ENCODE measurements at regions not wholly inside any gene's neighbourhood (a gene's known extent, or its start where the extent isn't known, plus 50 kb on each side); places are given as distances from the start of the nearest gene placed in this dataset.

GRCh38 chr10:124302951-124303505, 115.7 kb downstream of the OAT start:
- DNase-seq (ENCODE audit: low spot score): no peak

GRCh38 chr10:124301736-124302135, 117.0 kb downstream of the OAT start:
- no peak for DNase-seq (ENCODE audit: low spot score)

GRCh38 chr10:124300735-124301134, 118.0 kb downstream of the OAT start:
- DNase-seq (ENCODE audit: low spot score): no peak

GRCh38 chr10:124300224-124300623, 118.5 kb downstream of the OAT start:
- DNase-seq (ENCODE audit: low spot score): no peak

GRCh38 chr10:124299696-124300095, 119.0 kb downstream of the OAT start:
- DNase-seq (ENCODE audit: low spot score): no peak

- no peak for DNase-seq (ENCODE audit: low spot score)
Observed at GRCh38 chr10:124298891-124299290, 119.8 kb downstream of the OAT start.

GRCh38 chr10:124296813-124297788, 121.6 kb downstream of the OAT start:
- no peak for DNase-seq (ENCODE audit: low spot score)

GRCh38 chr10:124296121-124296812, 122.5 kb downstream of the OAT start:
- DNase-seq (ENCODE audit: low spot score): no peak

- no peak for DNase-seq (ENCODE audit: low spot score)
Observed at GRCh38 chr10:124294811-124295770, 123.6 kb downstream of the OAT start.

GRCh38 chr10:124293616-124294449, 124.9 kb downstream of the OAT start:
- DNase-seq (ENCODE audit: low spot score): no peak

GRCh38 chr10:124292911-124293615, 125.7 kb downstream of the OAT start:
- DNase-seq (ENCODE audit: low spot score): no peak

GRCh38 chr10:124291001-124291701, 127.6 kb downstream of the OAT start:
- no peak for DNase-seq (ENCODE audit: low spot score)

- DNase-seq (ENCODE audit: low spot score): no peak
Observed at GRCh38 chr10:124289851-124290795, 128.6 kb downstream of the OAT start.

GRCh38 chr10:124288928-124289850, 129.5 kb downstream of the OAT start:
- DNase-seq (ENCODE audit: low spot score): no peak

- DNase-seq (ENCODE audit: low spot score): no peak
Observed at GRCh38 chr10:124288486-124288885, 130.2 kb downstream of the OAT start.

- no peak for DNase-seq (ENCODE audit: low spot score)
Observed at GRCh38 chr10:124287791-124288190, 130.9 kb downstream of the OAT start.

GRCh38 chr10:124287071-124287685, 131.5 kb downstream of the OAT start:
- DNase-seq (ENCODE audit: low spot score): no peak
